ENCODE measurements at regions not wholly inside any gene's neighbourhood (a gene's known extent, or its start where the extent isn't known, plus 50 kb on each side); places are given as distances from the start of the nearest gene placed in this dataset.

GRCh38 chr6:170177772-170178560 is 112.9 kb downstream of the DLL1 start:
- DNase-seq = no peak

- DNase-seq = no peak
Measured at GRCh38 chr6:170176898-170177771, 113.7 kb downstream of the DLL1 start.

GRCh38 chr6:170176136-170176897 is 114.6 kb downstream of the DLL1 start:
- no peak for DNase-seq

GRCh38 chr6:170175644-170176135 is 115.2 kb downstream of the DLL1 start:
- DNase-seq = no peak

- no peak for DNase-seq
Measured at GRCh38 chr6:170174771-170175643, 115.9 kb downstream of the DLL1 start.

- DNase-seq = no peak
Measured at GRCh38 chr6:170174124-170174770, 116.6 kb downstream of the DLL1 start.

GRCh38 chr6:170173335-170173881 is 117.5 kb downstream of the DLL1 start:
- DNase-seq = no peak

GRCh38 chr6:170172825-170173256 is 118.0 kb downstream of the DLL1 start:
- DNase-seq = no peak

GRCh38 chr6:170172392-170172791 is 118.5 kb downstream of the DLL1 start:
- no peak for DNase-seq

- DNase-seq = no peak
Measured at GRCh38 chr6:170167657-170168159, 123.2 kb downstream of the DLL1 start.

GRCh38 chr6:170166511-170167122 is 124.3 kb downstream of the DLL1 start:
- no peak for DNase-seq

GRCh38 chr6:170165471-170166117 is 125.3 kb downstream of the DLL1 start:
- no peak for DNase-seq

GRCh38 chr6:170165085-170165470 is 125.8 kb downstream of the DLL1 start:
- DNase-seq = no peak

GRCh38 chr6:170164271-170164900 is 126.5 kb downstream of the DLL1 start:
- DNase-seq = no peak

GRCh38 chr6:170163405-170164170 is 127.3 kb downstream of the DLL1 start:
- DNase-seq = no peak

- no peak for DNase-seq
Measured at GRCh38 chr6:170162775-170163404, 128.0 kb downstream of the DLL1 start.

GRCh38 chr6:170162011-170162774 is 128.7 kb downstream of the DLL1 start:
- DNase-seq = no peak
